GM19351 (cell line): ENCODE measurements at regions not wholly inside any gene's neighbourhood (a gene's known extent, or its start where the extent isn't known, plus 50 kb on each side); places are given as distances from the start of the nearest gene placed in this dataset.
"Not testable (repeated sequence)": the region's sequence is repeated elsewhere in the genome, so short reads cannot be mapped to it uniquely, and the experiment has no call there.

Source experiments
- ATAC-seq: cut with Tn5 transposase; IDR thresholded peaks from one replicate; pipeline ENCODE4 v1.9.1; 2021; ENCODE audit warnings: mild to moderate bottlenecking, moderate library complexity; ENCODE audit not compliant: unreplicated experiment

DNA sequence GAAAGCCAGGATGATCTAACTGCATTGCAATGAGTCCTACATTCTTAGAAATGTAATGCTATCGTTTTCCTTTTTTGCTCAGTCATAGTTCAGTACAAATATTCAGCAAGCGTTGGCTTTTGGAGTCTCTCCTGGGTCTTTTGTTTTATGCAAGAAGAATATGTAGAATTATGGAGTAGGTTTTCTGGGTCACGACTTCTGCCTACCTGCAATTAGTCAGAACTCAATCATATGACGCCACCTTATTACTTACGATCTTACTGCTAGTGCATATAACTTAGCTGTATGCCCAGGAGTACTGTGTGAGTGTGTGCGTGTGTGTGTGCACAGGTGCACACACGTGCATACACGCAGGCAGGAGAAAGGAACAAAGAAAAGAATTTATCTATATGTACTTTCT lies 640.2 kb downstream of the STK39 start:
- no peak for ATAC-seq

GRCh38 chr2:167602122-167602521 lies 645.3 kb downstream of the STK39 start:
- no peak for ATAC-seq

GRCh38 chr2:167599219-167599618 lies 648.2 kb downstream of the STK39 start:
- no peak for ATAC-seq

- peak; percentile 78 for ATAC-seq
These were observed 651.4 kb downstream of the STK39 start for GRCh38 chr2:167595839-167596471.

DNA sequence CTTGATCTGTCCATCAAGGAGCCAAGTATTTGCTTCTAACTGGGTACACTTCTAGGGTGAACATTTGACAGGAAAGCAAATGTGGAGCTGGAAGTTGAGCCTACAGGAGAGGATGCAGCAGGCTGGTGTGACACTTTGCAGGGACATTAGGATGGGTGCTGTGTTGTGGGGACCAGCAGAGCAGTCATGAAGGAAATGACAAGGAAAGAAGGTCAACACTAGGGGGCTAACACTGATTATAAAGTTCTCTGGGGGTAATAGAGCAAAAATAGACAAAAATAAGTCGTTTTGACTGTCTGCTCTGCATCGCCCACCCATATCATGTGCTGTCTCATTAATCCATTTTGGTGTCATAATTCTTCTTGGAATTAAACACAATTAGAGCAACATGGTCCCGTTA lies 652.4 kb downstream of the STK39 start:
- no peak for ATAC-seq

GRCh38 chr2:167592441-167592840 lies 655.0 kb downstream of the STK39 start:
- no peak for ATAC-seq

DNA sequence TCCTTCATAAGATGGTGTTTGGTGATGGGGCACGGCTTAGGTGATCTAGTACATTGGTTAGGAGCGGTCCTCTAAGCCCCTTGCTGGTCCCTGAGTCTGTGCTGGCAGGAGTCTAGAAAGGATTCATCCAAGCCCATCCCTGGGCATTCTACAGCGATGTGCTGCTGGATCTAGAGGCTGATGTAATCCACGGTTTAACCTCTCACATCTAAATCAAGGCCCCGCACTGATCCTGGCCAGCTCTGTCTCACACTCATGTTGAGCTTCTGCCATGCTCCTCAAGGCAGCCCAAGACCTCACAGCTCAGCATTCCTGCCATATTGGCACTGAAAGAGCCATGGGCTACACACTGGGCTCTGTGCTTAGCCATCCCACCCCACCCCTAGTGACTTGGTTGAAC lies 664.8 kb downstream of the STK39 start:
- no peak for ATAC-seq

DNA sequence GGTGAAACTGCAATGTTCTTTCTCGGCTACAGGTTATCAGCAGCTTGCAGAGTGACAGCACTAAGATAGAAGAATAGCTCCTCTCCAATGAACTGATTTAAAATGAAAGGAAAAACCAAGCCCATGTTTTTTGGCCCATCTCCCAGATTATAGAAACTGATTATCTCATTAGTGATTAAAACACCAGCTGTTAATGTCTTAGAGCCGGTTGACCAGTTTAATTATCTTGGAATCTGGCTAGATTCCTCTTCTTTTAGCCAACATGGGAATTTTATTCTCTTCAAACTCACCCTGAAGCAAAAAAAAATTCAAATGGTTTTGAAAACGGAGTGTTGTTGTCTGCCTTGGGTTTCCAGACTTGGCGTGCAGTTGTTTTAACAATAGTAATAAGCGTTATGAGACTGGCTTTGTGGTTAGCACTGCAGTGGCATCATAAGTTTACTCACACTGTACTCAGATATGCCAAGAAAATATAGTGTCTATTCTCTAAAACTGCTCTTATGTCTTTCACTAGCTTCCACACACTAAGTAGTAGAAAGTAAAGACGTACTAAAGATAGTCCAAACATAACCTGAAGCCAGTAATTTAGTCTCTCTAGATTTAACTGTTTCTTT lies 665.3 kb downstream of the STK39 start:
- no peak for ATAC-seq

- no peak for ATAC-seq
These were observed 667.6 kb downstream of the STK39 start for GRCh38 chr2:167579826-167580225.

GRCh38 chr2:167575276-167575675 lies 672.1 kb downstream of the STK39 start:
- no peak for ATAC-seq

- ATAC-seq: no peak
These were observed 674.3 kb downstream of the STK39 start for GRCh38 chr2:167572883-167573619.

GRCh38 chr2:167570370-167570769 lies 677.0 kb downstream of the STK39 start:
- ATAC-seq: no peak

GRCh38 chr2:167563885-167564619 lies 675.8 kb downstream of the XIRP2 start:
- ATAC-seq: not testable (repeated sequence)

- not testable (repeated sequence) for ATAC-seq
These were observed 670.2 kb downstream of the XIRP2 start for GRCh38 chr2:167558272-167558991.

DNA sequence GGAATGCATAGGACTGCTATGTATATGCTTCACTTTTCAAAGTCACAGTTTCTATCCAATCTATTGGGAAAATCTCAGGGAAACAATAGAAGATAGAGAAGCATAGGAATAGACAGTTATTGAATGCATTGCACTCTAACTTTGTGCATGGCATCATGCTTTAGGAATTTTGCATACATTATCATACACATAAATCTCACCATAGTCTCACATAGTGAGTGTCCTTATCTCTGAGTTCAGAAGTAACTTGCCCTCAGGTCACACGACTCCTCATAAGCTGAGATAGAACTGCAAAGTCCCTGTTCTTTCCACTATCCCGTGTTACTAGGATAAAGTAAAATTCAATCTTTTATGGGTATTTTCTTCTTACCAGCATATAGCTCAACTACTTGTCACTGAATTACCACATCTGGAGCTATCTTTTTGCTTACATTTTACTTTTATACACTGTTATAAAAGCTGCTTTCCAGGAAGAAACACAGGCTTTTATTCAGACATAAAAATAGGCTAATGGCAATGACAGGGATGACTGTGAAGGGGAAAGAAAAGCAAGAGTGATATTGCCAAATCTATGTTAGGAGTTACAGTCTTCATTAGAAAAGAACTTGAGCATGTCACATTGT lies 666.9 kb downstream of the XIRP2 start:
- no peak for ATAC-seq

- ATAC-seq: no peak
These were observed 665.4 kb downstream of the XIRP2 start for GRCh38 chr2:167553635-167554034.

GRCh38 chr2:167551416-167551815 lies 663.1 kb downstream of the XIRP2 start:
- no peak for ATAC-seq

GRCh38 chr2:167550448-167550847 lies 662.2 kb downstream of the XIRP2 start:
- peak; percentile 66 for ATAC-seq

DNA sequence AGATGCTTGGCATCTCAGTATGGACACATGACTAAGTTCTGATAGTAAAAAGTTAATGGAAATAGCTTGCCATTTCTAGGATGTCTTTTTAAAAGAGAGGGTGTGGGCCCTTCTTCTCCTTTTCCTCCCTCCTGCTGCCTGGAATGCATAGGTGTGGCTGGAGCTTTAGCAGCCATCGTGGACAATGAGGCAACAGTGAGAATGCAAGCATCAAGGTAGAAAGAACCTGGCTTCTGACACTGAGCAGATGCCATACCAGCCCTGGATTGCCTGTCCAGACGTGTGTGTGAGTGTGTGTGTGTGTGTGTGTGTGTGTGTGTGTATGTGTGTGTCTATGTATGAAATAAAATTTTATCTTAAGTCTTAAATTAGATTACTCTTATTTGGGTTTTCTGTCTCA lies 660.1 kb downstream of the XIRP2 start:
- ATAC-seq: no peak

- ATAC-seq: no peak
These were observed 656.3 kb downstream of the XIRP2 start for GRCh38 chr2:167544602-167545001.
